NK-92 treated with Interleukin-12 subunit alpha and Interleukin-12 subunit beta, amount 100 ng/mL, for 24 hours (cell line): ENCODE measurements at regions not wholly inside any gene's neighbourhood (a gene's known extent, or its start where the extent isn't known, plus 50 kb on each side); places are given as distances from the start of the nearest gene placed in this dataset.
"Not testable (repeated sequence)": the region's sequence is repeated elsewhere in the genome, so short reads cannot be mapped to it uniquely, and the experiment has no call there.

Experiments
- DNase-seq: peaks from one replicate; lab custom pipeline; 2025; lab: John Stamatoyannopoulos, UW

GRCh38 chr4:188374871-188375270 lies 235.6 kb downstream of the TRIML1 start:
- DNase-seq: no peak

- no peak for DNase-seq
Measured at GRCh38 chr4:188377816-188378215, 238.6 kb downstream of the TRIML1 start.

GRCh38 chr4:188383180-188383579 lies 243.9 kb downstream of the TRIML1 start:
- no peak for DNase-seq

GRCh38 chr4:188387179-188387791 lies 248.0 kb downstream of the TRIML1 start:
- DNase-seq: no peak

- DNase-seq: not testable (repeated sequence)
Measured at GRCh38 chr4:188391349-188391748, 252.1 kb downstream of the TRIML1 start.

- no peak for DNase-seq
Measured at GRCh38 chr4:188396037-188396436, 256.8 kb downstream of the TRIML1 start.

- DNase-seq: no peak
Measured at GRCh38 chr4:188399834-188400233, 260.6 kb downstream of the TRIML1 start.

DNA sequence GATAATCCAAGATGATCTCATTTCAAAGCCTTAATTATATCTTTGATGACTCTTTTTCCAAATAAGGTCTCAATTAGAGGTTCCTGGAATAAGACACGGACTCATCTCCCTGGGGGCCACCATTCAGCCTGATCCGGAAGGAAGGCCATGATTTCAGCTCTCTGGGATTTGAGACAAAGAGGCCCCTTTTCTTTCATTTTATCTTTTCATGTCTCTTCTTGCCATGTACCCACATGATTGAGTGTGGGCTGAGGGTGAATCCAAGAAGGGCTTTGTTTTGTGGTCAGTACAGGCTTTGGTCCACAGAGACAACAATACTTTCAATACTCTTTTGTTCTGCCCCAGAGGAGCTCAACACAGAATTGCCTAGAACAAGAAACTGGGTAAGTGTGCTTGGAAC lies 261.2 kb downstream of the TRIML1 start:
- DNase-seq: no peak

DNA sequence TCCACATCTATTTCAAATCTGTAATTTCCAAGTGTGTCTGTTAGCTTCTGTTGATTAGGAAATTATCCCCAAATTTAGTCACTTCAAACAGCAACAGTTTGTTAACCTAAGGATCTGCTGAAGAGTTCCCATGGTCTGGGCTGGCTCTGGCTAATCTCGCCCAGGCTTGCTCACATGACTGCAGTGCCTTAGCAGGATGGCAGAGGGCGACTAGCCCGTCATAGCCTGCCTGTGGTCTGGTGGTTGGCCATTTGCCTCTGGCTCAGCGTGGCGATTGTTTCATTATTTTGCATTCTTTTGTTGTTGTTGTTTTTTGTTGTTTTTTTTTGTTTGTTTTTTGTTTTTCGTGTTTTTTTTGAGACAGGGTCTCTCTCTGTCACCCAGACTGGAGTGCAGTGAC lies 264.0 kb downstream of the TRIML1 start:
- no peak for DNase-seq

DNA sequence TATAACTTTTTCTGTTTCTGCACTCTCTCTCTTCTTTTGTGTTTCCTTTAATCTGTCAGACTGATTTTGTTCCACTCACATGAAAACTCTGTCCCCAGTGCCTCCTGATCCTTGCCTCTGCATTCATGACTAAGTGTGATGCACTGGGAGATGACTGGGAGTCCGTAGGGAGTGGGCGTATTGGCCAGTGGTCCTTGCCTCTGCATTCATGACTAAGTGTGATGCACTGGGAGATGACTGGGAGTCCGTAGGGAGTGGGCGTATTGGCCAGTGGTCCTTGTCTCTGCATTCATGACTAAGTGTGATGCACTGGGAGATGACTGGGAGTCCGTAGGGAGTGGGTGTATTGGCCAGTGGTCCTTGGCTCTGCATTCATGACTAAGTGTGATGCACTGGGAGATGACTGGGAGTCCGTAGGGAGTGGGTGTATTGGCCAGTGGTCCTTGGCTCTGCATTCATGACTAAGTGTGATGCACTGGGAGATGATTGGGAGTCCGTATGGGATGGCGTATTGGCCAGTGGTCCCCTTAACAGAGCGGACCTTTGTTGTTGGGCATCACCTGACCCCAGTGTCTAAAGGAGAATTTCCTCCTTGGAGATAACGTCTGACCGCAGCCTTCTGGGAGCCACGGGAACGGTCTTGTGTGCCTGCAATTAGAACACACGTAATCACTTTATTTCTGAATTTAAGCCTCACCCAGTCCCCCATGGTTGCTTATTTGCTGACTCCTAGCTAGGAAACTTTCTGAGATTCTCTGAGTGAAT lies 266.0 kb downstream of the TRIML1 start:
- not testable (repeated sequence) for DNase-seq

DNA sequence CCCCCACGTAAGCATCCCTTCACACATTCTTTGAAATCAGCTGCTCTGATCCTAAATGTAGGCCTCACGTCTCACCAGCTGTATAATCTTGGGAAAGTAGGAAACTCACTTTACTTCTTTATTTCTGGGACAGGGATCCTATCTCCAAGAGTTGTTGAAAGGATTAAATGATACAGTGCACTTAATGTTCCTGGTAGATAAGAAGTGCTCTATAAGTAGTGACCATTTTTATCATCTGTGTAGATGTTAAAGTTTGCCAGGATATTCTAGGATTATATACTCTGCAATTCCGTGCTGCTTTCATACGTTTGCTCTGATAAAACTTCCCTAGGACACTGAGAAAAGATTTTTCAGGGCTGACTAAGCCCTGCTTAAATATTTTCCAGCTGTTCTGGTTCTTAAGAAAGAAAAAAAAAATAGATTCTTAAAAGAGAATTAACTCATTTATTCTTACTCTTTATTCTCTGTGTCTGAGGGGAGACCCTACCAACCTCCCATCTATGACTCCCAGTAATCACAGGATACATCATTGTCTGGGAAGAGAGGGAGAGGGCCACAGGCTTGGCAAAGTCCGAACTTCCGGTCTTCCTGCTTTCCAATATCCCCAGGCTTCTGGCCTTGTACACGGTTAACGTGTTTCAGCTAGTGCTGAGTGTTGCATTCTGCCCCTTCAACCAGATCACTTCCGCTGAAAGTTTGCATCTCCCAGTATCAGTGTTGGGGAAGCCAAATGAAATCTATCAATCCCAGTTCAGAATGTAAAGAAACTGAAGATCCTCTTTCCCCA lies 269.2 kb downstream of the TRIML1 start:
- DNase-seq: no peak

- no peak for DNase-seq
Measured at GRCh38 chr4:188409851-188410250, 270.6 kb downstream of the TRIML1 start.

DNA sequence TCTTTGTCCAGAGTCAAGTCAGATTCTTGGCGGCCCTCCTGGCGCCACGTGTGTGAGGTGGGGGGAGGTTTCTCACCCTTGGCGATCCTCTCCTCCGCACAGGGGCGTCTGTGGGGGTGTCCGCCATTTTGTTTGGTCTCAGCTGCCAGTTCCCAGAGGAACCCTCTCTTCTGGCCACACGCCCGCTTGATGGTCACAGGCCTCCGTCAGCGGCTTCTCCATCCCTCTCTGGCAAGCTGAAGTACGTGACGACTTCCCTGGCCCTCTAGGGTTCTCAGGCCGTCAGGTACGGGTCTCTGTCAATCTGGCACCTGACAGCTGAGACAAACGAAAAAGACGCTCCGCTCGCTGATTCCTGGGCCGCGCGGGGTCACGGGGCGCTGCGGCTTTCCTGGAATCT lies 272.6 kb downstream of the TRIML1 start:
- DNase-seq: no peak

GRCh38 chr4:188412499-188412898 lies 273.3 kb downstream of the TRIML1 start:
- no peak for DNase-seq

DNA sequence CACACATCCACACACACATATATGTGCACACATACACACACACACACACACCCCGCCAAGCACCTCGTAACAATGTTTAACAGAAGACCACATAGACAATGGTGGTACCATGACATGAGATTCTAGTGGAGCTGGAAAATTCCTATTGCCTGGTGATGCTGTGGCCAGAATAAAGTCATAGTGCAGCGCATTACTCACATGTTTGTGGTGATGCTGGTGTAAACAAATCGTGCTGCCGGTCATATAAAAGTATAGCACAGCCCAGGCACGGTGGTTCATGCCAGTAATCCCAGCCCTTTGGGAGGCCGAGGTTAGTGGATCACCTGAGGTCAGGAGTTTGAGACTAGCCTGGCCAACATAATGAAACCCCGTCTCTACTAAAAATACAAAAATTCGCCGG lies 275.2 kb downstream of the TRIML1 start:
- no peak for DNase-seq

DNA sequence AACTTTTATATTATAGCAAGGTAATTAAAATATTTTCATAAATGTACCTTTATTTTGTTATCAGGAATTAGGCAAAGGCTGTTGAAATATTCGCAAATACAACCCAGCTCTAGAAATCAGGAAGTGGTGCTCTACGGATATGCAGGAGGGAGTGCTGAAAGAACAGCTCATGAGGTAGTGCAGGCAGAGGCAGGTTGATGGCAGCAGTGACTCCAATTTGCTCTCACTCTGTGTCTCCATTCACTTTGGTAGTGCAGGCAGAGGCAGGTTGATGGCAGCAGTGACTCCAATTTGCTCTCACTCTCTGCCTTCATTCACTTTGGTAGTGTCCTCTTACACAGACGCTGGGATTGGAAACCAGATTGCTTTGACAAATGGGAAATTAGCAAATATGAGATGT lies 277.9 kb downstream of the TRIML1 start:
- DNase-seq: no peak

DNA sequence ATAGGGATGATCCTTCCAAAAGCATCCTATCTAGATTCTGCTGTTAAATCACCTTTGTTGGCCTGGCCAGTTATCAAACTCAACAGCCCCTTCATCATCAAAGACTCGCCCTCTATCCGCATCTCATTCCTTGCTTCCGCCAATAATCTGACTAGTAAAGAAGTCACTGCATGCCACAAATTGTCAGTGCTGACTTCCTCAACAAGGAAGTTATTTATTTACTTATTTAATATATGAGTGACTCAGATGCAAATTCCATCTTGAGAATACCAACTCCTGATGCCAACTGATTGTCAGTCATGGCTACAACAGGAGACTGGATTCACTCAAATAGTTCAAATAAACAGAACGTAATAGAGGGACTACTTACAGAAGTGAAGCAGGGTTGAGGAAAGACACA lies 283.8 kb downstream of the TRIML1 start:
- no peak for DNase-seq

GRCh38 chr4:188428935-188429334 lies 289.7 kb downstream of the TRIML1 start:
- DNase-seq: no peak

DNA sequence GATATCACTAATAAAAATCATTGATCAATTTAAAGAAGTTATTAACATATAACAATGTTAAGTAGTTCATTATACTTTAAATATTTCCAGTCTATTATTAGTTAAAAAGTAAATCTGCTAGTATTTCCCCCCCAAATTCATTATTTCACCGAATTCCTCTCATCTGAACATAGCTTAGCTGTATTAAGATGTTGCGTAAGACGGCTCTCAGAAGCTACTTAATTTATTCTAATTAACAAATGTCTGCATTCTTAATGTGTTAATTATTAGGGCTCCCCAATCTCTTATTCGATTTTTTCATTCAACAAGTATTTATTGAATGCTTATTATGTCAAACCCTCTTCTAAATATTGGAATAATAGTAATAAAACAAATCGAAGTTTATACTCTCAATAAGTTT lies 290.7 kb downstream of the TRIML1 start:
- no peak for DNase-seq

- no peak for DNase-seq
Measured at GRCh38 chr4:188430384-188430783, 291.1 kb downstream of the TRIML1 start.

GRCh38 chr4:188432328-188432727 lies 293.1 kb downstream of the TRIML1 start:
- DNase-seq: no peak

- no peak for DNase-seq
Measured at GRCh38 chr4:188433741-188434315, 294.6 kb downstream of the TRIML1 start.

GRCh38 chr4:188434643-188435042 lies 295.4 kb downstream of the TRIML1 start:
- no peak for DNase-seq
